Trophoblast cell (in vitro differentiated cells and primary cell): ENCODE measurements at regions not wholly inside any gene's neighbourhood (a gene's known extent, or its start where the extent isn't known, plus 50 kb on each side); places are given as distances from the start of the nearest gene placed in this dataset.

Experiments
- DNase-seq, 2 donors: peaks; one replicate each; pipeline ENCODE4 v3.0.0-alpha.2; 2016
- H2AFZ ChIP-seq: 2 replicates; pipeline ENCODE4 v1.6.1; 2013; ENCODE audit warnings: low read length, moderate library complexity, mild to moderate bottlenecking; ENCODE audit not compliant: insufficient read depth, poor library complexity
- H2AK5ac ChIP-seq: 2 replicates; pipeline ENCODE4 v1.6.1; 2013; ENCODE audit warnings: mild to moderate bottlenecking, low read length
- H2BK120ac ChIP-seq: 2 replicates; pipeline ENCODE4 v1.6.1; 2013; ENCODE audit warnings: low read length, mild to moderate bottlenecking, moderate library complexity; ENCODE audit not compliant: insufficient read depth, poor library complexity
- H2BK12ac ChIP-seq: 2 replicates; pipeline ENCODE4 v1.6.1; 2013; ENCODE audit warnings: mild to moderate bottlenecking, low read length, moderate library complexity
- H2BK5ac ChIP-seq: 2 replicates; pipeline ENCODE4 v1.6.1; 2013; ENCODE audit warnings: low read length, low read depth, moderate library complexity, mild to moderate bottlenecking; ENCODE audit not compliant: poor library complexity
- H3K14ac ChIP-seq: 2 replicates; pipeline ENCODE4 v1.6.1; 2013; ENCODE audit warnings: mild to moderate bottlenecking, low read length
- H3K18ac ChIP-seq: 2 replicates; pipeline ENCODE4 v1.6.1; 2013; ENCODE audit warnings: mild to moderate bottlenecking, low read length
- H3K23ac ChIP-seq: 2 replicates; pipeline ENCODE4 v1.6.1; 2013; ENCODE audit warnings: low read length
- H3K27ac ChIP-seq: 2 replicates; pipeline ENCODE4 v1.5.1; 2013; ENCODE audit warnings: low read depth, mild to moderate bottlenecking, inconsistent platforms, low read length, moderate library complexity
- H3K27me3 ChIP-seq: 2 replicates; pipeline ENCODE4 v1.6.1; 2013; ENCODE audit warnings: inconsistent platforms, mild to moderate bottlenecking, low read length, moderate library complexity; ENCODE audit not compliant: insufficient read depth
- H3K36me3 ChIP-seq, 2 experiments: 1 replicate in 1 of 2; 2 replicates in 1 of 2; pipeline ENCODE4 v1.6.1; 2013; ENCODE audit warnings: low read length in 2 of 2, mild to moderate bottlenecking in 2 of 2, moderate library complexity in 1 of 2; ENCODE audit not compliant: insufficient read depth in 2 of 2, control insufficient read depth in 1 of 2
- H3K4ac ChIP-seq: 2 replicates; pipeline ENCODE4 v1.6.1; 2013; ENCODE audit warnings: low read depth, mild to moderate bottlenecking, low read length, moderate library complexity
- H3K4me1 ChIP-seq, 2 experiments: 1 replicate in 1 of 2; 2 replicates in 1 of 2; pipeline ENCODE4 v1.6.1; 2013; ENCODE audit warnings: low read length in 2 of 2, mild to moderate bottlenecking in 2 of 2, moderate library complexity in 1 of 2; ENCODE audit not compliant: insufficient read depth in 2 of 2, control insufficient read depth in 1 of 2
- H3K4me2 ChIP-seq: 2 replicates; pipeline ENCODE4 v1.6.1; 2013; ENCODE audit warnings: inconsistent platforms, mild to moderate bottlenecking, low read length, moderate library complexity
- H3K4me3 ChIP-seq: 2 replicates; pipeline ENCODE4 v1.5.1; 2013; ENCODE audit warnings: mild to moderate bottlenecking, low read depth, low read length, inconsistent platforms
- H3K79me1 ChIP-seq: one replicate; pipeline ENCODE4 v1.6.1; 2013; ENCODE audit warnings: low read length
- H3K79me2 ChIP-seq: 2 replicates; pipeline ENCODE4 v1.6.1; 2013; ENCODE audit warnings: low read length, mild to moderate bottlenecking; ENCODE audit not compliant: control insufficient read depth, insufficient read depth, poor library complexity
- H3K9ac ChIP-seq: 2 replicates; pipeline ENCODE4 v1.6.1; 2013; ENCODE audit warnings: mild to moderate bottlenecking, low read length
- H3K9me3 ChIP-seq: 2 replicates; pipeline ENCODE4 v1.6.1; 2013; ENCODE audit warnings: low read depth, mild to moderate bottlenecking, control low read depth, inconsistent platforms, low read length; ENCODE audit not compliant: insufficient read depth
- H4K12ac ChIP-seq: 2 replicates; pipeline ENCODE4 v1.6.1; 2013; ENCODE audit warnings: low read depth, mild to moderate bottlenecking, low read length, moderate library complexity
- H4K8ac ChIP-seq: 2 replicates; pipeline ENCODE4 v1.6.1; 2013; ENCODE audit warnings: low read depth, mild to moderate bottlenecking, low read length, moderate library complexity
- H4K91ac ChIP-seq: one replicate; pipeline ENCODE4 v1.6.1; 2013; ENCODE audit warnings: low read depth, mild to moderate bottlenecking, low read length, moderate library complexity
- WGBS: extraction: QIAGEN DNeasy Blood & Tissue Kit; methylation state at CpG from one replicate; pipeline ENCODE4 v1.1.7; 2013; ENCODE audit warnings: missing lambda C conversion rate; ENCODE audit not compliant: insufficient read length, insufficient coverage; ENCODE audit errors: extremely low coverage; 5-methylcytosine and 5-hydroxymethylcytosine counted together

- no CpG with 5 or more reads among the region's 4 CpGs for WGBS
- Histone ChIP-seq H3K4me1 (no peaks in the 10 kb centered on the region), H3K27me3 (no peaks in the 10 kb centered on the region), H3K79me2 (no peaks in the 10 kb centered on the region), H3K14ac (no peak overlapping the region), H3K36me3 (no peaks in the 10 kb centered on the region), H3K23ac (no peak overlapping the region), H3K4me3 (no peak overlapping the region), H2AFZ (no peak overlapping the region), H3K9me3 (peaks cover 4% of the 10 kb centered on the region), H3K4me2 (no peak overlapping the region), H3K27ac (no peak overlapping the region), H3K79me1 (no peaks in the 10 kb centered on the region), H4K12ac (no peak overlapping the region), H2AK5ac (no peak overlapping the region), H3K9ac (no peak overlapping the region), H4K8ac (no peak overlapping the region), H3K18ac (no peak overlapping the region), H3K4ac (no peak overlapping the region), H4K91ac (no peak overlapping the region), H2BK5ac (no peak overlapping the region), H2BK120ac (no peak overlapping the region), H2BK12ac (no peak overlapping the region)
- peak in 1 of 2 donors; percentile 5 for DNase-seq
Measured at GRCh38 chr2:48912110-48912509, 156.6 kb upstream of the LHCGR start.

DNA sequence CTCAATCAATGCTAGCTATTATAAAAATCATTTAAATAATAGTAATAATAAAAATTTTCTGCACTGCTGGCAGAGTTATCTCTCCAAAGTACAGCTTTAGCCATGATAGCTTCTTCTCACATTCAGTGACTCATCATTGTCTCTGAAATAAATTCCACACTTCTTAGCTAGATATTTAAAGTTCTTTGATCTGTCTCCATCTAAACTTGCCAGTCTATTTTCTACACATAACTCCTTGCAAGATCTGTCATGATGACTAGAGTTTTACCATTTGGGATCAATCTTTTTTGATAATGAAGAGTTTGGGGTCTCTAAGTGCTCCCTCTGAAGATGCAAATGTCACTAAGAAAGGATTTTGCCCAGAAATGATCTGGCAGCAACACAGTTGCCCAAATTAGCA lies 155.4 kb upstream of the LHCGR start:
- no peaks in the 10 kb centered on the region for H3K79me2 ChIP-seq
- no peak overlapping the region for H3K23ac ChIP-seq
- H4K8ac ChIP-seq = no peak overlapping the region
- no peak overlapping the region for H3K9ac ChIP-seq
- H3K4me3 ChIP-seq = no peak overlapping the region
- H2AFZ ChIP-seq = no peak overlapping the region
- H3K27me3 ChIP-seq = no peaks in the 10 kb centered on the region
- no peak overlapping the region for H4K12ac ChIP-seq
- H3K36me3 ChIP-seq = no peaks in the 10 kb centered on the region
- no peak overlapping the region for H3K4me2 ChIP-seq
- no peak overlapping the region for H3K27ac ChIP-seq
- H2BK120ac ChIP-seq = no peak overlapping the region
- H3K4me1 ChIP-seq = peaks cover 0 to 3% of the 10 kb centered on the region in 2 experiments
- H2BK12ac ChIP-seq = no peak overlapping the region
- H3K14ac ChIP-seq = no peak overlapping the region
- H4K91ac ChIP-seq = no peak overlapping the region
- no peak overlapping the region for H2BK5ac ChIP-seq
- no peaks in the 10 kb centered on the region for H3K79me1 ChIP-seq
- DNase-seq = no peak
- no peak overlapping the region for H2AK5ac ChIP-seq
- H3K9me3 ChIP-seq = peaks cover 4% of the 10 kb centered on the region
- H3K4ac ChIP-seq = no peak overlapping the region
- no peak overlapping the region for H3K18ac ChIP-seq

- Histone ChIP-seq H3K4me2 (no peak overlapping the region), H3K4ac (no peak overlapping the region), H2AK5ac (no peak overlapping the region), H3K9ac (no peak overlapping the region), H3K4me3 (no peak overlapping the region), H4K12ac (no peak overlapping the region), H4K91ac (no peak overlapping the region), H3K36me3 (no peaks in the 10 kb centered on the region), H3K18ac (no peak overlapping the region), H2BK120ac (no peak overlapping the region), H3K79me2 (no peaks in the 10 kb centered on the region), H3K79me1 (no peaks in the 10 kb centered on the region), H3K4me1 (peaks cover 0 to 3% of the 10 kb centered on the region in 2 experiments), H3K9me3 (no peaks in the 10 kb centered on the region), H3K27ac (no peak overlapping the region), H2AFZ (no peak overlapping the region), H3K14ac (no peak overlapping the region), H3K23ac (no peak overlapping the region), H2BK12ac (no peak overlapping the region), H4K8ac (no peak overlapping the region), H2BK5ac (no peak overlapping the region), H3K27me3 (no peaks in the 10 kb centered on the region)
- DNase-seq = no peak
- no CpG with 5 or more reads among the region's 3 CpGs for WGBS
Measured at GRCh38 chr2:48906633-48907032, 151.1 kb upstream of the LHCGR start.

DNA sequence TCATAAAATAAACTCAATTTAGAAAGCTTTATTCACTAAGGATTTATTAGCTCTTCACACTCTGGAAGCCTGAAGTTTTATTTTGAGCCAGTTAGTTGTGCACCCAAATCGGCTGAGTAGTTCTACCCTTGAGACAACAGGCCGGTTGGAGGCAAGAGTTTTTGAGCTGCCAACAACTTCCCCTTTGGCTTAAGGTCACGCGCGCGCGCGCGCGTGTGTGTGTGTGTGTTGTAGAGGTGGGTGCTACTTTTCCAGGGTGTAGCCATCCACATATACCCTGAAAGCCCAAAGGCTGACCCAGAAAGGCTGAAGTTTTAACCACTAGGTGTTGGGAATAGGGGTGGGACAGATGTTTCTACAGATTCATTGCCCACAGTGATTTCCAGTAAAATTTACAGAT lies 150.2 kb upstream of the LHCGR start:
- no CpG with 5 or more reads among the region's 10 CpGs for WGBS
- H3K9me3 ChIP-seq = no peaks in the 10 kb centered on the region
- no peak overlapping the region for H3K23ac ChIP-seq
- H3K4me2 ChIP-seq = no peak overlapping the region
- H3K4ac ChIP-seq = no peak overlapping the region
- H3K27ac ChIP-seq = no peak overlapping the region
- H4K12ac ChIP-seq = no peak overlapping the region
- H3K14ac ChIP-seq = no peak overlapping the region
- no peak overlapping the region for H2BK120ac ChIP-seq
- no peak overlapping the region for H3K18ac ChIP-seq
- DNase-seq = no peak
- H2AFZ ChIP-seq = no peak overlapping the region
- H4K8ac ChIP-seq = no peak overlapping the region
- no peaks in the 10 kb centered on the region for H3K36me3 ChIP-seq
- H2BK12ac ChIP-seq = no peak overlapping the region
- H3K9ac ChIP-seq = no peak overlapping the region
- H3K4me1 ChIP-seq = peaks cover 0 to 3% of the 10 kb centered on the region in 2 experiments
- H2AK5ac ChIP-seq = no peak overlapping the region
- H3K4me3 ChIP-seq = no peak overlapping the region
- H3K27me3 ChIP-seq = no peaks in the 10 kb centered on the region
- no peaks in the 10 kb centered on the region for H3K79me1 ChIP-seq
- H3K79me2 ChIP-seq = no peaks in the 10 kb centered on the region
- no peak overlapping the region for H4K91ac ChIP-seq
- H2BK5ac ChIP-seq = no peak overlapping the region
